K562 (cell line): ENCODE measurements at regions not wholly inside any gene's neighbourhood (a gene's known extent, or its start where the extent isn't known, plus 50 kb on each side); places are given as distances from the start of the nearest gene placed in this dataset.

Experiments used
- ATAC-seq: fragments of 200-7000 bp; cut with Tn5 transposase; 3 replicates; pipeline ENCODE4 v1.9.1; 2020; ENCODE audit warnings: moderate library complexity
- BruUV-seq: library from RNA; stranded (reverse); fragments of 400-500 nt; replicated peaks from 2 replicates; lab custom pipeline; 2021; lab: Mats Ljungman, UMichigan
- CTCF ChIA-PET: fragments of 300-600 bp; formaldehyde crosslinking; extraction: SDS; loops from one replicate; lab custom pipeline; 2021; ENCODE audit warnings: low intra/inter-chr PET ratio; lab: Yijun Ruan, JAX
- POLR2A ChIA-PET: fragments of 300-600, 350-650 bp; sonication (Branson Sonifier 250); formaldehyde crosslinking; extraction: SDS; loops from one replicate; lab custom pipeline; 2021; ENCODE audit warnings: antibody characterized with exemption, inconsistent platforms; lab: Yijun Ruan, JAX
- DNase-seq, 4 experiments: peaks; one replicate each; pipeline versions ENCODE4 v3.0.0 to v3.0.0-alpha.2; 2011 to 2018; ENCODE audit warnings: low spot score in 3 of 4, mixed read lengths in 3 of 4; ENCODE audit errors: extremely low read depth in 1 of 4
- FAIRE-seq: peaks from 2 replicates; lab custom pipeline; 2011; peaks lifted over from hg19 to GRCh38; lab: Jason Lieb, UNC
- H2AFZ ChIP-seq: 2 replicates; pipeline ENCODE4 v1.6.0; 2011; ENCODE audit warnings: low read depth, low read length, control low read depth, inconsistent platforms
- H3K27ac ChIP-seq: fragments of 200-600 bp; 3 replicates; pipeline ENCODE4 v1.8.0; 2011; ENCODE audit warnings: low read depth, mild to moderate bottlenecking, control low read depth, inconsistent platforms, low read length, moderate library complexity, mixed read lengths; ENCODE audit errors: extremely low read depth
- H3K27me3 ChIP-seq, 2 experiments: fragments of 300-600 bp in 1 of 2; 2 replicates in 1 of 2; 3 replicates in 1 of 2; pipeline versions ENCODE4 v1.6.0 to v1.8.0; 2011; ENCODE audit warnings: inconsistent platforms in 2 of 2, low read length in 2 of 2, mild to moderate bottlenecking in 1 of 2, mixed read lengths in 1 of 2, moderate library complexity in 1 of 2; ENCODE audit not compliant: control insufficient read depth in 2 of 2, insufficient read depth in 2 of 2
- H3K36me3 ChIP-seq: fragments of 300-600 bp; 3 replicates; pipeline ENCODE4 v1.8.0; 2011; ENCODE audit warnings: mild to moderate bottlenecking, low read length, inconsistent platforms; ENCODE audit not compliant: control insufficient read depth, insufficient read depth
- H3K4me1 ChIP-seq, 2 experiments: fragments of 200-600 bp in 1 of 2; replicated peaks in 1 of 2; 2 replicates in 1 of 2; 3 replicates in 1 of 2; pipeline versions ENCODE4 v1.5.1 to v1.8.0; 2011; ENCODE audit warnings: inconsistent platforms in 2 of 2, low read length in 2 of 2, mild to moderate bottlenecking in 1 of 2, mixed read lengths in 1 of 2, moderate library complexity in 1 of 2; ENCODE audit not compliant: control insufficient read depth in 2 of 2, insufficient read depth in 2 of 2
- H3K4me2 ChIP-seq: 2 replicates; pipeline ENCODE4 v1.6.1; 2011; ENCODE audit warnings: low read length, control low read depth, inconsistent platforms, mixed read lengths; ENCODE audit not compliant: insufficient read depth
- H3K4me3 ChIP-seq: fragments of 200-600 bp; sonication (generic), shearing (Covaris generic); 2 replicates; pipeline ENCODE4 v1.5.1; 2016; ENCODE audit warnings: control low read depth, inconsistent platforms
- H3K79me2 ChIP-seq: fragments of 200-600 bp; 3 replicates; pipeline ENCODE4 v1.8.0; 2011; ENCODE audit warnings: low read length, inconsistent platforms; ENCODE audit not compliant: control insufficient read depth, insufficient read depth
- H3K9ac ChIP-seq, 2 experiments: 2 replicates each; pipeline versions ENCODE4 v1.6.0 to v1.6.1; 2011; ENCODE audit warnings: low read depth in 2 of 2, low read length in 2 of 2, control low read depth in 1 of 2, inconsistent platforms in 1 of 2, mild to moderate bottlenecking in 1 of 2, mixed read lengths in 1 of 2; ENCODE audit not compliant: insufficient read depth in 1 of 2
- H3K9me1 ChIP-seq: one replicate; pipeline ENCODE4 v1.6.0; 2011; ENCODE audit warnings: inconsistent platforms, mild to moderate bottlenecking, low read length, moderate library complexity; ENCODE audit not compliant: control insufficient read depth, insufficient read depth
- H3K9me3 ChIP-seq: replicated peaks from 2 replicates; pipeline ENCODE4 v1.5.1; 2011; ENCODE audit warnings: low read depth, low read length, inconsistent platforms; ENCODE audit not compliant: control insufficient read depth, insufficient read depth
- H4K20me1 ChIP-seq: replicated peaks from 2 replicates; pipeline ENCODE4 v1.6.1; 2011; ENCODE audit warnings: low read length, inconsistent platforms, mixed read lengths; ENCODE audit not compliant: control insufficient read depth, insufficient read depth
- FOXP1 ChIP-seq: sonication (generic); formaldehyde crosslinking; IDR thresholded peaks from 2 replicates; pipeline ENCODE4 v1.8.0; 2022; ENCODE audit warnings: mild to moderate bottlenecking, missing genetic modification reagents
- HDAC8 ChIP-seq: fragments of 450-650 bp; IDR thresholded peaks from 2 replicates; pipeline ENCODE4 v1.6.1; 2016; ENCODE audit warnings: mild to moderate bottlenecking, missing genetic modification characterization, moderate library complexity, missing compliant biosample characterization
- MAZ ChIP-seq, 2 experiments: fragments of 450-650 bp in 1 of 2; sonication (generic) in 1 of 2; formaldehyde crosslinking; IDR thresholded peaks in 1 of 2; conservative IDR thresholded peaks in 1 of 2; 2 replicates each; pipeline versions ENCODE4 v1.4.0 to v1.5.0; 2020; ENCODE audit warnings: mild to moderate bottlenecking in 1 of 2, missing genetic modification reagents in 1 of 2
- SAFB ChIP-seq: fragments of 200-400 bp; formaldehyde crosslinking; IDR thresholded peaks from 2 replicates; pipeline ENCODE4 v1.6.1; 2017; ENCODE audit warnings: low read depth, low read length, borderline replicate concordance
- SMAD4 ChIP-seq: fragments of 250-450 bp; sonication (Bioruptor Pico); conservative IDR thresholded peaks from 2 replicates; pipeline ENCODE4 v1.8.0; 2021; ENCODE audit warnings: inconsistent platforms, mild to moderate bottlenecking, moderate library complexity
- ZNF184 ChIP-seq: sonication (generic); formaldehyde crosslinking; IDR thresholded peaks from 2 replicates; pipeline ENCODE4 v1.5.0; 2020; ENCODE audit warnings: missing genetic modification reagents
- ZNF780A ChIP-seq: fragments of 250-450 bp; sonication (Bioruptor Pico); IDR thresholded peaks from 2 replicates; pipeline ENCODE4 v1.5.0; 2021; ENCODE audit warnings: mild to moderate bottlenecking
- WGBS: fragments of 100-300 bp; shearing (Covaris generic); methylation state at CpG from one replicate; pipeline ENCODE4 v1.1.6; 2016; ENCODE audit warnings: low coverage, mixed read lengths; ENCODE audit not compliant: insufficient coverage; ENCODE audit errors: missing lambda C conversion rate; 5-methylcytosine and 5-hydroxymethylcytosine counted together
- in situ Hi-C: fragments of 300-500 bp; cut with MboI; formaldehyde crosslinking; loops from 4 replicates; pipeline ENCODE4 v1.15.0; 2018; ENCODE audit warnings: inconsistent platforms, mixed read lengths
- intact Hi-C: fragments of 100-400 bp; cut with micrococcal nuclease; formaldehyde crosslinking; loops from 2 replicates; pipeline ENCODE4 v1.14.2; 2022
- TF ChIP-seq, protein P1 (sequence below): fragments of 200-600 bp; sonication (generic); IDR thresholded peaks from one replicate; pipeline ENCODE4 v1.6.1; 2012; ENCODE audit warnings: mild to moderate bottlenecking, low read depth, low read length, inconsistent platforms
- TF ChIP-seq, protein P2 (sequence below): sonication (generic); formaldehyde crosslinking; IDR thresholded peaks from 2 replicates; pipeline ENCODE4 v1.8.1; 2022; ENCODE audit warnings: missing genetic modification reagents
- TF ChIP-seq, protein P3 (sequence below): fragments of 200-800 bp; sonication (Bioruptor generic); IDR thresholded peaks from 2 replicates; pipeline ENCODE4 v1.6.1; 2017; ENCODE audit warnings: missing genetic modification characterization, missing compliant biosample characterization

DNA sequence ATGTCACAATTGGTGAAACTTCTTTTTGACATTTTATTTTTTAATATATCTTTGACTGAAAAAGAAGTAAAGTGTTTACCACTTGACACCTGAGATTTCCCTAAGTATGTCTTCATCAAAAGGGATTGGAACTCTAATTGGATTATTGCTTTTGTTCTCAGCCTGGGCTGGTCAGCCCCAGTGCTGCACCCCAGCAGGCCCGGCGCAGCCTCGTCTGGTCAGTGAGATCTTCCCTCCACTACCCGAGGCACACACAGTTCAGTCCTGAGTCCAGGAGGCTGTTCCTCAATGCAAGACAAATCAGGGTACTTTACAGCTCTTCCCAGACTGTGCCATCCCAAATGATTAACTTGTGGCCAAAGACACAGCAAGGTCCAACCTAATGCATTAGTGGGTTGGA is 146.9 kb upstream of the SEMA6D start:
- H3K27me3 ChIP-seq, result no peaks in the 10 kb centered on the region
- in situ Hi-C loops (no loop called here), intact Hi-C loops (no loop called here)
- no TSS peak for BruUV-seq
- no peak overlapping the region for H3K4me3 ChIP-seq
- no peak for ATAC-seq
- H3K79me2 ChIP-seq, result no peaks in the 10 kb centered on the region
- WGBS, result 0% methylated on average over 4 of the region's 4 CpGs
- H3K27ac ChIP-seq, result no peak overlapping the region
- no peak overlapping the region for H3K9ac ChIP-seq
- H4K20me1 ChIP-seq, result no peaks in the 10 kb centered on the region
- ChIA-PET POLR2A (no interaction called here), CTCF (no interaction called here)
- no peak for FAIRE-seq
- H3K4me2 ChIP-seq, result no peak overlapping the region
- no peak overlapping the region for H2AFZ ChIP-seq
- H3K9me1 ChIP-seq, result no peaks in the 10 kb centered on the region
- no peaks in the 10 kb centered on the region for H3K4me1 ChIP-seq
- H3K36me3 ChIP-seq, result no peaks in the 10 kb centered on the region
- H3K9me3 ChIP-seq, result no peaks in the 10 kb centered on the region
- DNase-seq, result no peak
- TF ChIP-seq SAFB (no peak), ZNF184 (no peak), ZNF780A (CRISPR knock-in tag) (no peak), HDAC8 (tag) (no peak), MAZ (CRISPR knock-in tag; conservative IDR thresholded peaks at IDR 0.05 in 1 of 2, IDR thresholded peaks at IDR 0.05 in 1 of 2) (no peak), FOXP1 (CRISPR knock-in tag) (no peak), SMAD4 (no peak)
- TF ChIP-seq, protein P1, sequence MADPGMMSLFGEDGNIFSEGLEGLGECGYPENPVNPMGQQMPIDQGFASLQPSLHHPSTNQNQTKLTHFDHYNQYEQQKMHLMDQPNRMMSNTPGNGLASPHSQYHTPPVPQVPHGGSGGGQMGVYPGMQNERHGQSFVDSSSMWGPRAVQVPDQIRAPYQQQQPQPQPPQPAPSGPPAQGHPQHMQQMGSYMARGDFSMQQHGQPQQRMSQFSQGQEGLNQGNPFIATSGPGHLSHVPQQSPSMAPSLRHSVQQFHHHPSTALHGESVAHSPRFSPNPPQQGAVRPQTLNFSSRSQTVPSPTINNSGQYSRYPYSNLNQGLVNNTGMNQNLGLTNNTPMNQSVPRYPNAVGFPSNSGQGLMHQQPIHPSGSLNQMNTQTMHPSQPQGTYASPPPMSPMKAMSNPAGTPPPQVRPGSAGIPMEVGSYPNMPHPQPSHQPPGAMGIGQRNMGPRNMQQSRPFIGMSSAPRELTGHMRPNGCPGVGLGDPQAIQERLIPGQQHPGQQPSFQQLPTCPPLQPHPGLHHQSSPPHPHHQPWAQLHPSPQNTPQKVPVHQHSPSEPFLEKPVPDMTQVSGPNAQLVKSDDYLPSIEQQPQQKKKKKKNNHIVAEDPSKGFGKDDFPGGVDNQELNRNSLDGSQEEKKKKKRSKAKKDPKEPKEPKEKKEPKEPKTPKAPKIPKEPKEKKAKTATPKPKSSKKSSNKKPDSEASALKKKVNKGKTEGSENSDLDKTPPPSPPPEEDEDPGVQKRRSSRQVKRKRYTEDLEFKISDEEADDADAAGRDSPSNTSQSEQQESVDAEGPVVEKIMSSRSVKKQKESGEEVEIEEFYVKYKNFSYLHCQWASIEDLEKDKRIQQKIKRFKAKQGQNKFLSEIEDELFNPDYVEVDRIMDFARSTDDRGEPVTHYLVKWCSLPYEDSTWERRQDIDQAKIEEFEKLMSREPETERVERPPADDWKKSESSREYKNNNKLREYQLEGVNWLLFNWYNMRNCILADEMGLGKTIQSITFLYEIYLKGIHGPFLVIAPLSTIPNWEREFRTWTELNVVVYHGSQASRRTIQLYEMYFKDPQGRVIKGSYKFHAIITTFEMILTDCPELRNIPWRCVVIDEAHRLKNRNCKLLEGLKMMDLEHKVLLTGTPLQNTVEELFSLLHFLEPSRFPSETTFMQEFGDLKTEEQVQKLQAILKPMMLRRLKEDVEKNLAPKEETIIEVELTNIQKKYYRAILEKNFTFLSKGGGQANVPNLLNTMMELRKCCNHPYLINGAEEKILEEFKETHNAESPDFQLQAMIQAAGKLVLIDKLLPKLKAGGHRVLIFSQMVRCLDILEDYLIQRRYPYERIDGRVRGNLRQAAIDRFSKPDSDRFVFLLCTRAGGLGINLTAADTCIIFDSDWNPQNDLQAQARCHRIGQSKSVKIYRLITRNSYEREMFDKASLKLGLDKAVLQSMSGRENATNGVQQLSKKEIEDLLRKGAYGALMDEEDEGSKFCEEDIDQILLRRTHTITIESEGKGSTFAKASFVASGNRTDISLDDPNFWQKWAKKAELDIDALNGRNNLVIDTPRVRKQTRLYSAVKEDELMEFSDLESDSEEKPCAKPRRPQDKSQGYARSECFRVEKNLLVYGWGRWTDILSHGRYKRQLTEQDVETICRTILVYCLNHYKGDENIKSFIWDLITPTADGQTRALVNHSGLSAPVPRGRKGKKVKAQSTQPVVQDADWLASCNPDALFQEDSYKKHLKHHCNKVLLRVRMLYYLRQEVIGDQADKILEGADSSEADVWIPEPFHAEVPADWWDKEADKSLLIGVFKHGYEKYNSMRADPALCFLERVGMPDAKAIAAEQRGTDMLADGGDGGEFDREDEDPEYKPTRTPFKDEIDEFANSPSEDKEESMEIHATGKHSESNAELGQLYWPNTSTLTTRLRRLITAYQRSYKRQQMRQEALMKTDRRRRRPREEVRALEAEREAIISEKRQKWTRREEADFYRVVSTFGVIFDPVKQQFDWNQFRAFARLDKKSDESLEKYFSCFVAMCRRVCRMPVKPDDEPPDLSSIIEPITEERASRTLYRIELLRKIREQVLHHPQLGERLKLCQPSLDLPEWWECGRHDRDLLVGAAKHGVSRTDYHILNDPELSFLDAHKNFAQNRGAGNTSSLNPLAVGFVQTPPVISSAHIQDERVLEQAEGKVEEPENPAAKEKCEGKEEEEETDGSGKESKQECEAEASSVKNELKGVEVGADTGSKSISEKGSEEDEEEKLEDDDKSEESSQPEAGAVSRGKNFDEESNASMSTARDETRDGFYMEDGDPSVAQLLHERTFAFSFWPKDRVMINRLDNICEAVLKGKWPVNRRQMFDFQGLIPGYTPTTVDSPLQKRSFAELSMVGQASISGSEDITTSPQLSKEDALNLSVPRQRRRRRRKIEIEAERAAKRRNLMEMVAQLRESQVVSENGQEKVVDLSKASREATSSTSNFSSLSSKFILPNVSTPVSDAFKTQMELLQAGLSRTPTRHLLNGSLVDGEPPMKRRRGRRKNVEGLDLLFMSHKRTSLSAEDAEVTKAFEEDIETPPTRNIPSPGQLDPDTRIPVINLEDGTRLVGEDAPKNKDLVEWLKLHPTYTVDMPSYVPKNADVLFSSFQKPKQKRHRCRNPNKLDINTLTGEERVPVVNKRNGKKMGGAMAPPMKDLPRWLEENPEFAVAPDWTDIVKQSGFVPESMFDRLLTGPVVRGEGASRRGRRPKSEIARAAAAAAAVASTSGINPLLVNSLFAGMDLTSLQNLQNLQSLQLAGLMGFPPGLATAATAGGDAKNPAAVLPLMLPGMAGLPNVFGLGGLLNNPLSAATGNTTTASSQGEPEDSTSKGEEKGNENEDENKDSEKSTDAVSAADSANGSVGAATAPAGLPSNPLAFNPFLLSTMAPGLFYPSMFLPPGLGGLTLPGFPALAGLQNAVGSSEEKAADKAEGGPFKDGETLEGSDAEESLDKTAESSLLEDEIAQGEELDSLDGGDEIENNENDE, result no peak
- TF ChIP-seq, protein P2, sequence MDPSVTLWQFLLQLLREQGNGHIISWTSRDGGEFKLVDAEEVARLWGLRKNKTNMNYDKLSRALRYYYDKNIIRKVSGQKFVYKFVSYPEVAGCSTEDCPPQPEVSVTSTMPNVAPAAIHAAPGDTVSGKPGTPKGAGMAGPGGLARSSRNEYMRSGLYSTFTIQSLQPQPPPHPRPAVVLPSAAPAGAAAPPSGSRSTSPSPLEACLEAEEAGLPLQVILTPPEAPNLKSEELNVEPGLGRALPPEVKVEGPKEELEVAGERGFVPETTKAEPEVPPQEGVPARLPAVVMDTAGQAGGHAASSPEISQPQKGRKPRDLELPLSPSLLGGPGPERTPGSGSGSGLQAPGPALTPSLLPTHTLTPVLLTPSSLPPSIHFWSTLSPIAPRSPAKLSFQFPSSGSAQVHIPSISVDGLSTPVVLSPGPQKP (CRISPR knock-in tag), result no peak
- TF ChIP-seq, protein P3, sequence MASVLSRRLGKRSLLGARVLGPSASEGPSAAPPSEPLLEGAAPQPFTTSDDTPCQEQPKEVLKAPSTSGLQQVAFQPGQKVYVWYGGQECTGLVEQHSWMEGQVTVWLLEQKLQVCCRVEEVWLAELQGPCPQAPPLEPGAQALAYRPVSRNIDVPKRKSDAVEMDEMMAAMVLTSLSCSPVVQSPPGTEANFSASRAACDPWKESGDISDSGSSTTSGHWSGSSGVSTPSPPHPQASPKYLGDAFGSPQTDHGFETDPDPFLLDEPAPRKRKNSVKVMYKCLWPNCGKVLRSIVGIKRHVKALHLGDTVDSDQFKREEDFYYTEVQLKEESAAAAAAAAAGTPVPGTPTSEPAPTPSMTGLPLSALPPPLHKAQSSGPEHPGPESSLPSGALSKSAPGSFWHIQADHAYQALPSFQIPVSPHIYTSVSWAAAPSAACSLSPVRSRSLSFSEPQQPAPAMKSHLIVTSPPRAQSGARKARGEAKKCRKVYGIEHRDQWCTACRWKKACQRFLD (CRISPR knock-in tag), result no peak
